ENCODE measurements at regions not wholly inside any gene's neighbourhood (a gene's known extent, or its start where the extent isn't known, plus 50 kb on each side); places are given as distances from the start of the nearest gene placed in this dataset.

GRCh38 chr6:85126485-85127167, 323.3 kb upstream of the NT5E start:
- DNase-seq: peak; percentile 80

GRCh38 chr6:85125526-85125925, 324.4 kb upstream of the NT5E start:
- no peak for DNase-seq

GRCh38 chr6:85124472-85125354, 325.2 kb upstream of the NT5E start:
- peak; percentile 31 for DNase-seq

- DNase-seq: peak; percentile 8
Measured at GRCh38 chr6:85121158-85121557, 328.7 kb upstream of the NT5E start.

GRCh38 chr6:85118652-85119235, 331.1 kb upstream of the NT5E start:
- no peak for DNase-seq

- DNase-seq: peak; percentile 53
Measured at GRCh38 chr6:85118233-85118632, 331.6 kb upstream of the NT5E start.

- DNase-seq: peak; percentile 13
Measured at GRCh38 chr6:85116475-85116874, 333.4 kb upstream of the NT5E start.

GRCh38 chr6:85115876-85116275, 334.0 kb upstream of the NT5E start:
- no peak for DNase-seq

- DNase-seq: peak; percentile 60
Measured at GRCh38 chr6:85115376-85115775, 334.5 kb upstream of the NT5E start.

GRCh38 chr6:85114581-85114935, 335.3 kb upstream of the NT5E start:
- DNase-seq: no peak

- DNase-seq: peak; percentile 94
Measured at GRCh38 chr6:85113934-85114580, 335.8 kb upstream of the NT5E start.

- no peak for DNase-seq
Measured at GRCh38 chr6:85112540-85112939, 337.3 kb upstream of the NT5E start.

GRCh38 chr6:85111481-85112011, 338.3 kb upstream of the NT5E start:
- DNase-seq: peak; percentile 97

- DNase-seq: peak; percentile 91
Measured at GRCh38 chr6:85110943-85111342, 338.9 kb upstream of the NT5E start.

GRCh38 chr6:85107701-85108100, 342.2 kb upstream of the NT5E start:
- no peak for DNase-seq

- DNase-seq: peak; percentile 66
Measured at GRCh38 chr6:85096976-85097375, 332.6 kb upstream of the TBX18 start.

- DNase-seq: no peak
Measured at GRCh38 chr6:85092226-85092625, 327.8 kb upstream of the TBX18 start.

- no peak for DNase-seq
Measured at GRCh38 chr6:85089255-85089654, 324.9 kb upstream of the TBX18 start.

GRCh38 chr6:85085875-85086274, 321.5 kb upstream of the TBX18 start:
- no peak for DNase-seq

- DNase-seq: peak; percentile 13
Measured at GRCh38 chr6:85081102-85081501, 316.7 kb upstream of the TBX18 start.

- no peak for DNase-seq
Measured at GRCh38 chr6:85079761-85080160, 315.4 kb upstream of the TBX18 start.

GRCh38 chr6:85078058-85078457, 313.7 kb upstream of the TBX18 start:
- peak; percentile 81 for DNase-seq

- DNase-seq: peak; percentile 93
Measured at GRCh38 chr6:85077098-85077497, 312.7 kb upstream of the TBX18 start.
